HEK293 (cell line): ENCODE measurements at regions not wholly inside any gene's neighbourhood (a gene's known extent, or its start where the extent isn't known, plus 50 kb on each side); places are given as distances from the start of the nearest gene placed in this dataset.
"Not testable (repeated sequence)": the region's sequence is repeated elsewhere in the genome, so short reads cannot be mapped to it uniquely, and the experiment has no call there.

Experiments
- CTCF ChIA-PET: fragments of 350-600 bp; formaldehyde crosslinking; extraction: SDS; loops from one replicate; lab custom pipeline; 2021; ENCODE audit warnings: antibody characterized with exemption; lab: Yijun Ruan, JAX
- POLR2A ChIA-PET: fragments of 300-600 bp; formaldehyde crosslinking; extraction: SDS; loops from one replicate; lab custom pipeline; 2020; ENCODE audit warnings: antibody characterized with exemption, inconsistent platforms; lab: Yijun Ruan, JAX
- H3K27ac ChIP-seq: fragments of 200-500 bp; sonication (Bioruptor generic); 2 replicates; pipeline ENCODE4 v1.5.1; 2014; ENCODE audit warnings: low read depth, low read length, control low read depth, inconsistent platforms; ENCODE audit errors: extremely low read depth
- H3K36me3 ChIP-seq, 2 experiments: fragments of 200-500 bp in 1 of 2; sonication (Bioruptor generic) in 1 of 2; 1 replicate in 1 of 2; 2 replicates in 1 of 2; pipeline ENCODE4 v1.5.1; 2014 to 2017; ENCODE audit warnings: inconsistent platforms in 2 of 2, low read length in 2 of 2; ENCODE audit not compliant: control insufficient read depth in 2 of 2, insufficient read depth in 1 of 2
- H3K4me1 ChIP-seq: fragments of 200-500 bp; sonication (Bioruptor generic); 2 replicates; pipeline ENCODE4 v1.5.1; 2014; ENCODE audit warnings: mild to moderate bottlenecking, low read length, inconsistent platforms; ENCODE audit not compliant: control insufficient read depth, insufficient read depth
- H3K4me3 ChIP-seq: 2 replicates; pipeline ENCODE4 v1.5.1; 2011; ENCODE audit warnings: low read depth, mild to moderate bottlenecking, control low read depth, low read length, moderate library complexity
- H3K9me3 ChIP-seq: fragments of 200-500 bp; sonication (Bioruptor generic); 2 replicates; pipeline ENCODE4 v1.5.1; 2014; ENCODE audit warnings: low read depth, low read length, inconsistent platforms; ENCODE audit not compliant: control insufficient read depth, insufficient read depth
- PATZ1 ChIP-seq: fragments of 450-650 bp; formaldehyde crosslinking; IDR thresholded peaks from 2 replicates; pipeline ENCODE4 v1.5.1; 2016; ENCODE audit warnings: missing biosample characterization, missing genetic modification characterization
- TRIM28 ChIP-seq: IDR thresholded peaks from 2 replicates; pipeline ENCODE4 v1.6.1; 2011; ENCODE audit warnings: low read length, control low read depth, borderline replicate concordance
- ZBTB11 ChIP-seq: fragments of 450-650 bp; formaldehyde crosslinking; conservative IDR thresholded peaks from 2 replicates; pipeline ENCODE4 v1.5.1; 2016; ENCODE audit warnings: low read depth, missing biosample characterization, missing genetic modification characterization
- ZNF146 ChIP-seq: fragments of 450-650 bp; formaldehyde crosslinking; IDR thresholded peaks from 2 replicates; pipeline ENCODE4 v1.5.1; 2016; ENCODE audit warnings: missing biosample characterization, missing genetic modification characterization
- ZNF37A ChIP-seq: fragments of 450-650 bp; IDR thresholded peaks from 2 replicates; pipeline ENCODE4 v1.5.1; 2018; ENCODE audit warnings: missing biosample characterization, missing genetic modification characterization
- ZNF404 ChIP-seq: fragments of 450-650 bp; formaldehyde crosslinking; IDR thresholded peaks from 2 replicates; pipeline ENCODE4 v1.5.1; 2017; ENCODE audit warnings: missing biosample characterization, missing genetic modification characterization
- ZNF555 ChIP-seq: fragments of 450-650 bp; formaldehyde crosslinking; conservative IDR thresholded peaks from 2 replicates; pipeline ENCODE4 v1.5.1; 2017; ENCODE audit warnings: missing biosample characterization, mild to moderate bottlenecking, missing genetic modification characterization, inconsistent platforms
- ZNF580 ChIP-seq: fragments of 450-650 bp; formaldehyde crosslinking; IDR thresholded peaks from 2 replicates; pipeline ENCODE4 v1.5.1; 2016; ENCODE audit warnings: missing biosample characterization, missing genetic modification characterization

GRCh38 chr9:87049929-87050608, 102.8 kb upstream of the GAS1 start:
- H3K36me3 ChIP-seq, H3K27ac ChIP-seq, H3K4me1 ChIP-seq, H3K9me3 ChIP-seq, H3K4me3 ChIP-seq, CTCF ChIA-PET: not testable (repeated sequence)
- POLR2A ChIA-PET: interaction anchor here (0.6 kb wide), 1 partner anchor 224 kb away, joined by 3 read pairs; no protein-coding TSS in a partner anchor
- peak; percentile 36; the same call in 1 of the 2 replicates for TF ChIP-seq ZNF146 (tag by site-specific recombination)

DNA sequence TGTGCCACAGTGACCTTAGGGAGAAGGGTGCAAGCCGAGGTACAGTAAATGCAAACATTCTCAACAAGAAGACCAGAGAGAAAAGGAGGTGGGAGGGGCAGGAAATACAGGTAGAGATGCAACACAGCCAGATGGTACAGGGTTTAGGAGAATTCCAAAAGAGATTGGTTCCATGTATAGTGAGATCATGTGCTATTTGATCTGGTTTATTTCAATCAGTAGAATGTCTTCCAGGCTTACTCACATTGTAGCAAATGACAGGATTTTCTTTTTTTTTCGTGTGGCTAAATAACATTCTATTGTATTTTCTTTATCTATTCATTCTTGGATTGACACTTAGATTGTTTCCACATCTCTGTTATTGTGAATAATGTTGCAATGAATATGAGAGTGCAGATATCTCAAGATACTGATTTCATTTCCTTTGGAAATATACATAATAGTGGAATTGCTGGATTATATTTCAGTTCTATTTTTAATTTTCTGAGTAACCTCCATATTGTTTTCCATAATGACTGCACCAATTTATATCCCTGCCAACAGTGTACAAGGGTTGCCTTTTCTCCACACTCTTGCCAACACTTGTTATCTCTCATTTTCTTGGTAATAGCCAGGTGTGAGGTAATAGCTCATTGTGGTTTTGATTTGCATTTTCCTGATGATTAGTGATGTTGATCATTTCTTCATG, 107.8 kb upstream of the GAS1 start:
- Histone ChIP-seq H3K4me1 (no peaks in the 10 kb centered on the region), H3K36me3 (no peaks in the 10 kb centered on the region), H3K4me3 (no peak overlapping the region), H3K9me3 (no peaks in the 10 kb centered on the region), H3K27ac (no peak overlapping the region)
- ChIA-PET CTCF (interaction anchor here (0.6 kb wide), 1 partner anchor 140 kb away, joined by 3 read pairs; no protein-coding TSS in a partner anchor), POLR2A (no interaction called here)
- no peak for TF ChIP-seq TRIM28
- TF ChIP-seq ZNF580 (tag by site-specific recombination): no peak

DNA sequence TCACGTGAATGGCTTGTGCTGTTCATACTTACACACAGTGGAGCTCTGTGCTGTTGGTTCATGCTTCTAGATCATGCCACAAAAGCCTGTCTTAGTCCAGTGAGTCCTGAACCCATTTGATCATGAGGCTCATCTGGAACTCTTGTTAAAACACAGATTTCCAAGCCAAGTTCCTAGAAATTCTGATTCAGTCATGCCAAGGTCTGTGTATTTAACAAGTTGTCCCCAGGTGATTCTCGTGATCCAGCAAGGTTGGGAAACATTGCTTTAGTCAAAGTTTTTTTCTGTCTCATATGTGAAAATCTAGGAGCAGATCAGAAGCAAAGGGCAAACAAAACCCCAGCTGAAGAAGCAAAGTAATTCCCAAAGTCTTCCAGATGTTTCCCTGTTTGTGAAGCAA, 112.5 kb upstream of the GAS1 start:
- Histone ChIP-seq H3K4me3 (no peak overlapping the region), H3K4me1 (no peaks in the 10 kb centered on the region), H3K27ac (no peak overlapping the region), H3K9me3 (no peaks in the 10 kb centered on the region), H3K36me3 (no peaks in the 10 kb centered on the region)
- TF ChIP-seq ZNF404 (no peak), PATZ1 (tag by site-specific recombination) (no peak)
- POLR2A ChIA-PET: no interaction called here
- CTCF ChIA-PET: interaction anchor here (0.7 kb wide), 1 partner anchor 85 kb away, joined by 3 read pairs; no protein-coding TSS in a partner anchor

DNA sequence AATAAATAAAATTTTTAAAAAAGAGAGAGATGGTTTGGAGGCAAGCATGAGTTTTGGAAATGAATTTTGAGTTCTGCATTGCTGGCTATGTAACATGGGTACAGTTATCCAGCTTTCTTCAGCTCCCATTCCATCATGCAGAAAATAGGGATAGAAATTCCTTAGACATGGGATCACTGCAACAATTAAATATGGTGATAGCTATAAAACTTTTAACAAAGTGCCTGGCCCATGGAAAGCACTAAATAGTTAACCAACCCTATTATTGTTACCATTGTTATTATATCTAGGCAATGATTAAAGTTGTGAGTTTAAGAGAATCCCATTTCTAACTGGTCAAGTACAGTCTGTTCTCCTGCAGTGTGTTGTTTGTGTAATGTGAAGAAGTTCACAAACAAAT, 115.4 kb upstream of the GAS1 start:
- Histone ChIP-seq H3K9me3 (no peaks in the 10 kb centered on the region), H3K4me3 (no peak overlapping the region), H3K27ac (no peak overlapping the region), H3K4me1 (no peaks in the 10 kb centered on the region), H3K36me3 (no peaks in the 10 kb centered on the region)
- POLR2A ChIA-PET: no interaction called here
- CTCF ChIA-PET: interaction anchor here (0.6 kb wide), 1 partner anchor 402 kb away, joined by 3 read pairs; no protein-coding TSS in a partner anchor
- TF ChIP-seq ZNF37A (no peak), ZBTB11 (tag by site-specific recombination) (0 out of 2 replicates have a peak, but pooled peaks have one; percentile 22), ZNF555 (tag by site-specific recombination) (peak; percentile 22; the same call in 1 of the 2 replicates)
